CD4-positive, alpha-beta T cell (primary cell): ENCODE measurements at regions not wholly inside any gene's neighbourhood (a gene's known extent, or its start where the extent isn't known, plus 50 kb on each side); places are given as distances from the start of the nearest gene placed in this dataset.

Experiments
- ATAC-seq: fragments of 200-7000 bp; cut with Tn5 transposase; one replicate; pipeline ENCODE4 v1.10.0; 2022; ENCODE audit warnings: mild to moderate bottlenecking; ENCODE audit not compliant: poor library complexity
- CTCF ChIA-PET: fragments of 350-600 bp; sonication (Branson Sonifier 250); formaldehyde crosslinking; loops from one replicate; lab custom pipeline; 2021; ENCODE audit warnings: antibody characterized with exemption, inconsistent platforms; lab: Charles Lee
- POLR2A ChIA-PET: fragments of 350-600 bp; sonication (Branson Sonifier 250); formaldehyde crosslinking; loops from one replicate; lab custom pipeline; 2021; ENCODE audit warnings: antibody characterized with exemption, inconsistent platforms; lab: Charles Lee
- DNase-seq, 14 experiments: peaks; one replicate each; pipeline ENCODE4 v3.0.0-alpha.2; 2013 to 2020; ENCODE audit warnings: mixed read lengths in 2 of 14
- H3K27ac ChIP-seq, 2 donors: one replicate each; pipeline versions ENCODE4 v1.5.1 to v1.7.0; 2013; ENCODE audit warnings: low read length in 2 of 2, low read depth in 1 of 2, mild to moderate bottlenecking in 1 of 2
- H3K27me3 ChIP-seq, 2 experiments: 1 replicate in 1 of 2; 2 replicates in 1 of 2; pipeline versions ENCODE4 v1.6.1 to v1.7.0; 2013; ENCODE audit warnings: low read length in 2 of 2, control low read depth in 1 of 2, mild to moderate bottlenecking in 1 of 2, moderate library complexity in 1 of 2; ENCODE audit not compliant: insufficient read depth in 2 of 2, control insufficient read depth in 1 of 2
- H3K36me3 ChIP-seq: one replicate; pipeline ENCODE4 v1.6.1; 2013; ENCODE audit warnings: low read length, control low read depth; ENCODE audit not compliant: insufficient read depth
- H3K4me1 ChIP-seq: one replicate; pipeline ENCODE4 v1.6.1; 2013; ENCODE audit warnings: low read length, control low read depth; ENCODE audit not compliant: insufficient read depth
- H3K4me3 ChIP-seq: one replicate; pipeline ENCODE4 v1.5.1; 2013; ENCODE audit warnings: mild to moderate bottlenecking, low read length, moderate library complexity
- H3K9me3 ChIP-seq, 2 experiments: 1 replicate in 1 of 2; 2 replicates in 1 of 2; pipeline versions ENCODE4 v1.6.1 to v1.7.0; 2013; ENCODE audit warnings: low read length in 2 of 2, mild to moderate bottlenecking in 2 of 2, control low read depth in 1 of 2, moderate library complexity in 1 of 2; ENCODE audit not compliant: control insufficient read depth in 1 of 2, insufficient read depth in 1 of 2
- H3K27ac Mint-ChIP-seq: one replicate; pipeline ENCODE4 v1.8.0; 2020; ENCODE audit warnings: mixed read lengths
- H3K27me3 Mint-ChIP-seq: one replicate; pipeline ENCODE4 v1.8.0; 2021; ENCODE audit warnings: mixed read lengths
- H3K36me3 Mint-ChIP-seq: one replicate; pipeline ENCODE4 v1.8.0; 2021; ENCODE audit warnings: low read depth, mixed read lengths
- H3K4me1 Mint-ChIP-seq: one replicate; pipeline ENCODE4 v1.8.0; 2021; ENCODE audit warnings: low read depth, mixed read lengths
- H3K4me3 Mint-ChIP-seq: one replicate; pipeline ENCODE4 v1.8.0; 2020; ENCODE audit warnings: mild to moderate bottlenecking, mixed read lengths
- H3K9me3 Mint-ChIP-seq: one replicate; pipeline ENCODE4 v1.8.0; 2020; ENCODE audit warnings: mixed read lengths
- CTCF ChIP-seq: fragments of 200-600 bp; IDR thresholded peaks from one replicate; pipeline ENCODE4 v1.8.0; 2022; ENCODE audit warnings: antibody characterized with exemption, mild to moderate bottlenecking
- intact Hi-C, 2 experiments: fragments of 100-400 bp; cut with DNase I in 1 of 2; cut with micrococcal nuclease in 1 of 2; formaldehyde crosslinking; loops; one replicate each; pipeline versions ENCODE4 v1.15.1 to v1.9.0; 2023 to 2025; cut with DNase I, micrococcal nuclease

- CTCF ChIA-PET = no interaction called here
- no peaks in the 10 kb centered on the region for H3K36me3 Mint-ChIP-seq
- no peaks in the 10 kb centered on the region for H3K4me1 ChIP-seq
- no peak for TF ChIP-seq CTCF
- no peak for DNase-seq
- no peak overlapping the region for H3K4me3 Mint-ChIP-seq
- intact Hi-C loops = no loop called here
- H3K27me3 ChIP-seq = no peaks in the 10 kb centered on the region
- no peaks in the 10 kb centered on the region for H3K4me1 Mint-ChIP-seq
- no peaks in the 10 kb centered on the region for H3K36me3 ChIP-seq
- H3K9me3 Mint-ChIP-seq = peaks cover 5% of the 10 kb centered on the region
- no peak overlapping the region for H3K27ac Mint-ChIP-seq
- no peak overlapping the region for H3K4me3 ChIP-seq
- POLR2A ChIA-PET = no interaction called here
- no peak overlapping the region for H3K27ac ChIP-seq
- no peak for ATAC-seq
- H3K27me3 Mint-ChIP-seq = no peaks in the 10 kb centered on the region
- no peaks in the 10 kb centered on the region for H3K9me3 ChIP-seq
These were observed 181.3 kb upstream of the HS3ST5 start for GRCh38 chr6:114524081-114524480.

- Mint-ChIP-seq H3K4me3 (no peak overlapping the region), H3K27ac (no peak overlapping the region), H3K27me3 (no peaks in the 10 kb centered on the region), H3K9me3 (peaks cover 5% of the 10 kb centered on the region), H3K36me3 (no peaks in the 10 kb centered on the region), H3K4me1 (no peaks in the 10 kb centered on the region)
- no peak for ATAC-seq
- no peak for DNase-seq
- Histone ChIP-seq H3K27me3 (no peaks in the 10 kb centered on the region), H3K9me3 (no peaks in the 10 kb centered on the region), H3K4me1 (no peaks in the 10 kb centered on the region), H3K36me3 (no peaks in the 10 kb centered on the region), H3K4me3 (no peak overlapping the region), H3K27ac (no peak overlapping the region)
- ChIA-PET CTCF (no interaction called here), POLR2A (no interaction called here)
- TF ChIP-seq CTCF = no peak
- intact Hi-C loops = no loop called here
These were observed 180.7 kb upstream of the HS3ST5 start for GRCh38 chr6:114523508-114523907.

GRCh38 chr6:114521926-114522325 is 179.1 kb upstream of the HS3ST5 start:
- ChIA-PET POLR2A (no interaction called here), CTCF (no interaction called here)

More at GRCh38 chr6:114521926-114522325, 179.1 kb upstream of the HS3ST5 start:
- intact Hi-C loops = no loop called here
- Histone ChIP-seq H3K9me3 (no peaks in the 10 kb centered on the region), H3K27me3 (no peaks in the 10 kb centered on the region), H3K4me3 (no peak overlapping the region), H3K4me1 (no peaks in the 10 kb centered on the region), H3K36me3 (no peaks in the 10 kb centered on the region), H3K27ac (no peak overlapping the region)
- Mint-ChIP-seq H3K27ac (no peak overlapping the region), H3K9me3 (peaks cover 6% of the 10 kb centered on the region), H3K27me3 (no peaks in the 10 kb centered on the region), H3K4me3 (no peak overlapping the region), H3K36me3 (no peaks in the 10 kb centered on the region), H3K4me1 (no peaks in the 10 kb centered on the region)
- ATAC-seq = no peak
- DNase-seq = no peak
- no peak for TF ChIP-seq CTCF
